ENCODE measurements at regions not wholly inside any gene's neighbourhood (a gene's known extent, or its start where the extent isn't known, plus 50 kb on each side); places are given as distances from the start of the nearest gene placed in this dataset.

DNA sequence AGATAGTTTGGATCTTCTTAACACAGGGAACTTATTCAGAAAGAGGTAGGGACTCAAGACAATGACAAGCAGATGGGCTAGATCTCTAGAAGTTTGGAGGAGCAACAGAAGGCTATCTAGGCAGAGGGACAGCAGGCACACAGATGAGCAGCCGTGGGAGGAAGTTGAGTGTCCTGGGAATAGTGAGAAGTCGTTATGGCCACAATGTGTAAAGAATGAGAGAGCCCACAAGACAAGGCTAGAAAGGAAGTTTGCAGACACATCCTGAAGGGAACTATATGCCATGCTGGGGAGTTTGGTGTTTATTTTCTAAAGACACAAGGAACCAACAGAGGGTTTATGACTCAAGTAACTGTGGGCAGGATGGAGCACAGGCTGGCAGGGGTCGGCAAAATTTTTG, 160.6 kb downstream of the PALM2AKAP2 start:
- no peak for DNase-seq (ENCODE audit: low spot score)

DNA sequence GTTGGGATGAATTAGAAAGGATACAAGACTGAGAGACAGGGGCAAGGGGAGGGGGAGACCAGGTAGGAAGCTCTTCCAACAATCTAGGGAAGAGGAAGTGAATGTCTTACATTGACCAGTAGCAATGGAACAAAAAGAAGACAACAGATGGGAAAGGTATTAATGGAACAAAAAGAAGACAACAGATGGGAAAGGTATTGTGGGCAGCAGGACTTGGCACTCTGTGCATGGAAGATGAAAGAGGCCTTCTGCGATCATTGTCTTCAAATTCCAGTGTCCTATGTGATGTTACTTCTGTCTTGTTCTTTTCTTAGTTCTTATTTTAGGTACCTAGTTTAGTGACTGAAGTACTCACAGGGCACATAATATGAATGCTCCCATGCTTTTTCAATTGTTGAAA, 161.8 kb downstream of the PALM2AKAP2 start:
- DNase-seq (ENCODE audit: low spot score) = no peak

DNA sequence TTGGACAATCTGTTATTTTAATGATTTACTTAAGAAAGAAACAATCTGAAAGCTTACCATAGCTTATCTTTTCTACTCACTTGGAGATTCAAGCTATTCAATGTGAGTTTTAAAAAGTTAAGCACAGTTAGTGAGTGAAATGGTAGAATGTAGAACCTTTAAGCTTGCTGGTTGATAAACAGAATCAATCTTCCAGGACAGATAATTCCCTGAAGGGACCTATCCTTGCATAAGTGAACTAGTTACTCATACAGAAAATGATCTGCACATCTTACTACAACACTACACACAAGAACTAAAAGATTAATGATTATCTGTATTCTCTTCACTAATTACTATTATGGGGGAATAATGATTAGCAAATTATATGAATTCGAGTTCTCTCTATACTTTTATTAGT, 165.6 kb downstream of the PALM2AKAP2 start:
- no peak for DNase-seq (ENCODE audit: low spot score)

DNA sequence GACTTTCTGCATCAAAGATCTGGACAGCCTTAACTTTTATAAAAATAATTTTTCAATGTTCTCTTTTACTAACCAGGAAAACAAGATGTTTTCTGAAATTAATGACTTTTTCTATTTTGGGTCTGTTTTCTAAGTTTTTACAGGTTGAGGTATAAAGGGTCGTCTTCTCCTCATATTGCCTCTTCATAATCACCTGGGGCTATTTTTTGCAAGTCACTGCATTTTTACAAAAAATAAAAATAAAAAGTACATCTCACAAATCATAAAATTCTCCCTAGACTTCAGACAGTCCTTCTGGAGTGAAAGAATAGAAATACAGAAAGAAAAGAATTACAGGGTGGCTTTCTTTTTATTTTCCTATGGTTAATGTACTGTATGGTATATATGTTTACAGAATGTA, 168.5 kb downstream of the PALM2AKAP2 start:
- no peak for DNase-seq (ENCODE audit: low spot score)

DNA sequence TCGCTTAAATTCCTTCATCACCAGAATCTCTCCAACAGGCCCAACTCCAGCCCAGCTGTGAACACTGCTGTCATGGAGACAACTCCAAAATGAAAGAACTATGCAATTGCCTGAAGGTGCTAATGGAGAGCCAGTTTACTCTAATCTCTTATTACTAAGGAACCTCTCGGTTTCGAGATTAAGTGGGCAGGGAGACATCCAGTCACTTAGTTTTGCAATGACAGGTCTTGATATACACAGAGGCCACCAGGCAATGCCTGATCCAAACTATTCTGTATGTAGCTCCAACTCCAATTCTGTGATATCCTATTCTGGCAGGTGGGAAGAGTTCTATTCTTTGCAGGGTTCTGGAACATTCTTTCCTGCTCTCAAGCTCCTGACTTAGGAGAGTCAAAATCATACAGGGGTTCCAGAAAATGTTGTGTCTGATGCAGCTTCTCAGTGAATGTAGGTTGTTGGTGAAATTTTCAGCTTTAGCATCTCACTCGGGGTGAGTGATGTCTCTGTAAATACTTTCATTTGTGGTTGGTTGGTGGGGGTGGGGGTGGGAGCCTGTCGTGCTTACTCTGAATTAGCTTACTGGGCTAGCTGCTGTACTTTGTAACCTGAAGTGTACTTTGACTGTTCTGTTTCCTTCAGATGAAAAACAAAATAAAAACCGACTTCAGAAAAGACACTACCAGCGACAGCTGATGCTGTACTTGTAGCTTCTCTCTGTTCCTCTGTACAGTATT, 170.9 kb downstream of the PALM2AKAP2 start:
- no peak for DNase-seq (ENCODE audit: low spot score)

DNA sequence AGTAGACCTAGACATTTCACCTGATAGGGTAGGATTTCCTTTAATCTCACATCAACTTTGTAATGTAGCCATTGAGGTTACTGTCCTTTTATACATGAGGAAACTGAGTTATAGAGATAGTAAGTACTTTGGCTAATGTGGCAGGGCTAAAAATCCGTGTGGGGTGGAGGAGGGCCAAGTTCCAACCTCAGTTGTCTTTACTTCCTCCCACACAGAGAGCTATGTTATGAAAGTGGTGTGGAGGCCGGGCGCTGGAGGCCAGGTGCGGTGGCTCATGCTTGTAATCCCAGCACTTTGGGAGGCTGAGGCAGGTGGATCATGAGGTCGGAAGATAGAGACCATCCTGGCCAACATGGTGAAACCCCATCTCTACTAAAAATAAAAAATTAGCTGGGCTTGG, 173.3 kb downstream of the PALM2AKAP2 start:
- DNase-seq (ENCODE audit: low spot score) = no peak

DNA sequence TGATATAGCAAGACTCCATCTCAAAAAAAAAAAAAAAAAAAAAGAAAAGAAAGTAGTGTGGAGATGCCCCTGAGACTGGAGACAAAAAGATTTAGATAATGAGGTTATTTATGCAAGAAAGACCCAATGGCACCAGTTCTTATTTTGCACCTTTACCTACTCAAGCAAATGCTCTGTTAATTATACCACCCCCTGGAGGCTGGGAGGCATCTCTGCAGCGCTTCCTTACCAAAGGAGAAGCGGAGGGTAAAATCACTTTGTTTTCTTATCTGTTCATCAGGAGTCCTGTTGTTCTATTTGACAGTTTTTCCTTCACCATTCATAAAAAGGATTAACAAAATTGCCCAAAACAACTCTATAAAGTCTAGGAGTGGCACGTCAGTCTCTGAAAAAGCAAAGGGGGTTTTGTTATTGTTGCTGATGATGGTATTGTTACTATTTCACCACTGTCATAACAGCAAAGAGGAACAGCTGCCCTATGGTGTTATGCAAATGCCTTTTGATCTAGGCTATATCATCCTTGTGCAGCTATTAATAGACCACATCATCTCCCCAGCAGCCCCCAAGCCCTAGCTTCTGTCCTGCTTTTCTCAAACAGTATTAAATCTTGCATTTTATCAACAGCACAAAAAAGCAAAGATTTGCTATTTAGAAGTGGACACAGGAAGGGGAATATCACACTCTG, 174.0 kb downstream of the PALM2AKAP2 start:
- no peak for DNase-seq (ENCODE audit: low spot score)

DNA sequence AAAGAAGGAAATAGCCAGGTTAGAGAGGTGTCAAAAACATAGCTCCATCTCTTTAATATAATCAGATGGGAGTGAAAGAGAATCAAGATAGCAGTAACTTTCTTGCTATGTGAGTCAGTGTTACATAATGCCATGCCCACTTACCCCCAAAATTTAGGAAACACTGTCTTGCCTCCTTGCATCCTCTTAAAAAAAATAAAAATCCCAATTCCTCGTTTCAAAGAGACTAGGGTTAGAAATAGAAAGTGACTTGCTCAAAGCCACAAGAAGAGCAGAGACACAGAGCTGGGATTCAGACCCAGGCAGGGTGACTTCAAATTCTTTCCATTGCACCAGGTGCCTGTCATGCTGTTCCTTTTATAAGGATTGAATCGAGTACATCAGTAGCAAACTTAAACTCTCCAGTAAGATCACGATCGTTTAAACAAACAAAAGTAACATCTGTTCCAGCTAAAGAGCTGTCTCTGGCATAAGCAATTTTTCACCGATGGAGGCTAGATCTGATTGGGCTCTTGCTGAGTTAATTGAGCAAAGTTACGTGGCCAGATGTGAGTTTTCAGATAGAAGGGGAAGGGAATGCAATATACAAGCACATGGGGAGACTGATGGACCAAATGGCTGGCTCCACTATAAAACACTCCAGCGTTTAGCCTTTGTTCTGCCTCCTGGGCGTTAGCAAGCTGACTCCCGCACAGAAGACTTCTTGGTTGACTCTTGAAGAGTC, 176.9 kb downstream of the PALM2AKAP2 start:
- no peak for DNase-seq (ENCODE audit: low spot score)

DNA sequence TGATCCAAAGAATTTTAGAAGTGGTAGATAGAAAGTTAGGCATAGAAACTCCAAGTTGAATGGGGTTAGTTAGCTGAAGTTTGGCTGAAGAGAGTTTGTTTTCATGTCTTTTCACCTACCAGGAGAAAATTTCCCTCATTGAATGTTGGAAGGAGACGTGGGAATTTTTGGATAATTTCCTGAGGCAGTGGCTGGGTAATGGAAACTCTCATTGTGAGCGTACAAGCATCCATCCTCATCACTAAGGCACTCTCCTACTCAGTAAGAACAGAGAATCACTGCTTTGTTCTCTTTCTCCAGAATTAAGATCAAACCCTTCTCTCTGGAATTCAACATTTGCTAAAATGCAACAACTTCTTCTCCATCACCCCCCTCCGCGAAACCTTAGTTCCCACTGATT, 179.7 kb downstream of the PALM2AKAP2 start:
- DNase-seq (ENCODE audit: low spot score) = no peak

DNA sequence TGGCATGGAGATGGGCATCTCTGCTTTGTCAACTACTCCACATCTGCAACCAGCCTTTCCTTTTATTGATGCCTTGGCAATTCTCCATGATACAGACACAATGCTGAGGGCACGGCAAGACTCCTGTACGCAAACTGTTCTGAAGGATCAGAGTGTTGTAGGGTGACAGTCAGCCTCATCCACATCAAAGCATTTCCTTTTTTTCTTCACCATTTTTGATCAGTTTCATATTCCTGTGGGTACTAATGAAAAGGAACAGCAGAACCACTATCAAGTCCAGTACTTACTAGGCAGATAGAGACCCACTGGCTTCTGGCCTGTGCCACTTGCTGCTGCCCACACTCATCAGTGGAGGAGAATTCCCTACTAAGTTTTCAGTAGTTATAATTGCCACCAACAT, 181.6 kb downstream of the PALM2AKAP2 start:
- DNase-seq (ENCODE audit: low spot score) = no peak

DNA sequence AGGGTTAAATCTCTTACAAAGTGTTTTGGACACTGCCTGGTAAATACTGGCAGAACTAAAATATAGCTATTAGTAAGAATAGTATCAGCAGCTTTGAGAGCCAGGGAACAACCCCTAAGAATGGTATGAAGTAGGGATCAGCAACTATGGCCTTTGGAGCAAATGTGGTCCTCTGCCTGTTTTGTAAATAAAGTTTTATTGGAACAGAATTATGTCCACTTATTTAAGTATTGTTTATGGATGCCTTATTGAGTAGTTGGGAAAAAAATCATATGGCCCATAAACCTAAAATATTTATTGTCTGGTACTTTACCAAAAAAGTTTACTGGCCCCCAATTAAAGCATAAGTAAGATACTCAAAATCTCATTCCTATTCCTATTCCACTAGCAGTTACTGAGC, 182.2 kb downstream of the PALM2AKAP2 start:
- no peak for DNase-seq (ENCODE audit: low spot score)

DNA sequence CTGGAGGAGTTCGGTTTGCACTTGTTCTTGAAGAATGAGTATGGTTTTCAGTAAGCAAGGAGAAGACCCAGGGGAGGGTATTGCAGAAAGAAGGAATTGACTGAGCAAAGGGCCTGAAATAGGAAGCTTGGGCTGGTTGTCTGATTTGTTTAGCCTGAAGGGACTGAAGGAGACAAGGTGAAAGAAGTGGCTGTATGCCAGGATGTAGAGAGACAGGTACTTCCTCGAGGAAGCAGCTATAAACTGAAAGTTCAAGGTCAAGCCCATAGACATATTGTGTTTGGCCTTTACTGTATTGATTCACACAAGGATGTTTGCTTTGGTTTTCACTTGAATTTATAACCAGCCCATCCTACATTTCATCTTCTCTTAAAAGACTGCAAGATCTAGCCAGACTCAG, 183.1 kb downstream of the PALM2AKAP2 start:
- no peak for DNase-seq (ENCODE audit: low spot score)

DNA sequence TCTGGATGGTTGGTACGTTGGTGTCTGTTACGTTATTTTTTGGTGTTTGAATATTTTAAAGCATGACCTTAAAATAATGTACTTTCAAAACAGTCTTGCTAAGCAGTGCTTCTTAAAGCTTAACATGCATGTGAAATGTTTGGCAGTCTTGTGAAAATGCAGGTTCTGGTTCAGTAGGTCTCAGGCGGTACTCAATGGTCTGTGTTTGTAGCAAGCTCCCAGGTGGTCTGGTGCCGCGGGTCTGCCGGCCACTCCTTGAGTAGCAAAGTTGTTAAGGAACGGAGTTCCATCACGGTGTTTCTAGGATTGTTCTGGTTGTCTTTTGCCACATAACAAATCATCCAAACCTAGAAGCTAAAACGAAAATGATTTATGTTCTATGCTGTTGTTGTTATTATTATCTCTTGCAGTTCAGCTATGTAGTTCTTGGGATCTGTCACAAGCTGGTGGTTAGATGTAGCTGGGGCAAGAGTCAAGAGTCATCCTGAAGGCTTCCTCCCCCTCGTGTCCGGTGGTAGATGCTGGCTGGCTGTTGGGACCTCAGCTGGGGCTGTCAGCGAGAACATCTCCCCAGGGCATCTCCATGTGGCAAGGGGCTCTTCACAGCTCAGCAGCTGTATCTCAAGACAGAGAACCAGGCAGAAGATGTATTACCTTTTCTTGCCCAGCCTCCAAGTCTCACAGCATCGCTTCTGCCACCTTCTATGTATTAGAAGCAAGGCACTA, 186.8 kb downstream of the PALM2AKAP2 start:
- DNase-seq (ENCODE audit: low spot score) = no peak

DNA sequence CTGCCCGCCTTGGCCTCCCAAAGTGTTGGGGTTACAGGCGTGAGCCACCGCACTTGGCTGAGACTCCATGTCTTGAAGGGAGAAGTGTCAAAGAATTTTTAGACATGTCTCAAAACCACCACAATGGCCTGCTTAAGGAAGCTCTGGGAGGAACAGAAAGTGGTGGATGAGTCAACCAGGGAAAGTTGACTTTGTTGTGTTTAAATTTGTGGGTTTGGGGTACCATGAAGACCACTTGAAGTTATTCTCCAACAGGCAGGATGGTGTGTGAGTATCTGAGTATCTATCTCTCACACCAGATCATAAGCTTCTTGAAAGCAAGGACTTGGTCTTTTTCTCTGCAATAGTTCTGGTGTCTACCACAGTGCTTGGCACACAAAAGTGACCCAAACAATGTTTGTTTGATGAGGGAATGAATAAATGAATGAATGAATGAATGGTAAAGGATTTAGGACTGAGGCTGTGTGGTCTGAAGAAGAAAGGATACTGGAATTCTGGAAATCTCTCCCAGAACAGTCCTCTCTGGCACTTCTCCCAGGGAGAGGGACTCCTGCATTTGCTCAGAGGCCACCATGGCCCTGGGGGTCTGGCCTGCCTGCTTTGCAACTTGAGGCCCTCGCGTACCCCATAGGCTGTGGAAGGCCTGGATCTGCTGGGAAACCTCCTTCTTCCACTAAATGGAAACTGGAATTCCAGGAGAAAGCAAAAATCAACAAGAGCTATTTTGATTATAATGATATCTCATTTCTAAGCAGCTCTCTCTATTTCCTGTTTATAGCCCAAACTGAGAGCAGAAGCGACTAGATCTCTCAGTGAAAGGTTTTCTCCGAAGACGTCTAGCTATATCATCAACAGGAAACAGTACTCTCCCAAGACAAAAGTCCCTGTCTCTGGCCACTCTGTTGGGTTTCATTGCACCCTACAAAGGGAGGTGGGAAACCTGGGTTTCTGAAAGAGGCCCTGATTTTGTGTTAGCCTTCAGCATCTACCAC, 187.9 kb downstream of the PALM2AKAP2 start:
- no peak for DNase-seq (ENCODE audit: low spot score)

DNA sequence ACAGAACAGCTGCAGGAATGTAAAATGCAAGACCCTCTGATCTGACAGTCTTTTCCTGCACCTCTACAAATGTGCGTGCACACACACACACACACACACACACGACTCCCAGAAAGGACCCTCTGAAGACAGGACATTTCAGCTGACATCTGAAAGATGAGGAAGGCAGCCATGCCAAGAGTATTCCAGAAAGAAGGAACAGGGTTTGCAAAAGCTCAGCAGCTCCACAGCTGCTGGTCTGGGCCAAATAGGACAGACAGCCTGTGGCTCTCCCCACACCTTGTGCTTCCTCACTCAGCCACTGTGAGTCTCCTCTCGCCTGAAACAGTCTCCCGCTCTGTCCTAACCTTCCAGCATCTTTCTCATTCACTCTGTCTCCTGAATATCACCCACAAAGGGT, 189.0 kb downstream of the PALM2AKAP2 start:
- DNase-seq (ENCODE audit: low spot score) = no peak

DNA sequence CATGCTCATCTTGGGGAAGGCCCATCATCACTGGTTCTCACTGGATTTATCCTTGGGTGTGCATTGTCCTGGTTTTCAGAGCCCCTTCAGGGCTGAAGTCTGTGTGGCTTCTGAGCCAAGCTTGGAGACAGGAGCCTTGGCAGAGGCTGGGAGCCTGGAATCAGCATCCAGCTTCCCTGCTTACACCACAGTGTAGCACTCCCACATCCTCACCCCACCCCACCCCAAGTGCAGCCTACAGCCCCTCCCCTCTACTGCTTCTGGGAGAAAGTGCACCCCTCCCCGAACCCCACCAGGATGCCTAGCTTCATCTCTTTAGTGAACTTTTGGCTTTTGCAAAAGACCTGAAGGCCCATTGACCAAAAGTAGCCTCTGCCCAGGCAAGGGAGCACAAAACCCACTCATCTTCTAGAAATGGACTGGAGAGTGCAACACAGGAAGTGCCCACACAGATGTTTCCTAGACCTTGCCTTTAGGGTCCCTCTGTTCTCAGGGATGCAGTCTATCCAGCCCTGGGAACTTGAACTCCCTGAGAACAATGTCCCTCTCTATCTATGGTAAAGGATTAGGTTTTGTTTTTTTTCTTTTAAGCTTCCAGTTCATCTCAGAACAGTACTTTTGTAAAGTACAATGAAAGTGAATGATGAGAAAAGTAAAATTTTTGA, 189.7 kb downstream of the PALM2AKAP2 start:
- DNase-seq (ENCODE audit: low spot score) = no peak

DNA sequence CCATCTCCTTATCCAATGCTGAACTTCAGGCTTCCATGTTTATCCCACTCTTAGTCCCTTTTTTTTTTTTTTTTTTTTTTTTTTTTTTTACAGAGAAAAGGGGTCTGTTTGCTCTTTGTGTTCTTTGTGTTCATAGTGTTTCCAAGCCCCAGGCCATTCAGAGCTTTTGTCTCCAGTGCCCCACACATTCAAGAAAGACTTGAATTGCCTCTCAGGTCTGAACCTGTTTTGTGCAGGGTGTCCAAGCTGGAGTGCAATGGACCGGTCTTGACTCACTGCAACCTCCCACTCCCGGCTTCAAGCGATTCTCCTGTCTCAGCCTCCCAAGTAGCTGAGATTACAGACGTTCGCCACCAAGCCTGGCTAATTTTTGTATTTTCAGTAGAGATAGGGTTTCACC, 191.2 kb downstream of the PALM2AKAP2 start:
- DNase-seq (ENCODE audit: low spot score) = no peak

DNA sequence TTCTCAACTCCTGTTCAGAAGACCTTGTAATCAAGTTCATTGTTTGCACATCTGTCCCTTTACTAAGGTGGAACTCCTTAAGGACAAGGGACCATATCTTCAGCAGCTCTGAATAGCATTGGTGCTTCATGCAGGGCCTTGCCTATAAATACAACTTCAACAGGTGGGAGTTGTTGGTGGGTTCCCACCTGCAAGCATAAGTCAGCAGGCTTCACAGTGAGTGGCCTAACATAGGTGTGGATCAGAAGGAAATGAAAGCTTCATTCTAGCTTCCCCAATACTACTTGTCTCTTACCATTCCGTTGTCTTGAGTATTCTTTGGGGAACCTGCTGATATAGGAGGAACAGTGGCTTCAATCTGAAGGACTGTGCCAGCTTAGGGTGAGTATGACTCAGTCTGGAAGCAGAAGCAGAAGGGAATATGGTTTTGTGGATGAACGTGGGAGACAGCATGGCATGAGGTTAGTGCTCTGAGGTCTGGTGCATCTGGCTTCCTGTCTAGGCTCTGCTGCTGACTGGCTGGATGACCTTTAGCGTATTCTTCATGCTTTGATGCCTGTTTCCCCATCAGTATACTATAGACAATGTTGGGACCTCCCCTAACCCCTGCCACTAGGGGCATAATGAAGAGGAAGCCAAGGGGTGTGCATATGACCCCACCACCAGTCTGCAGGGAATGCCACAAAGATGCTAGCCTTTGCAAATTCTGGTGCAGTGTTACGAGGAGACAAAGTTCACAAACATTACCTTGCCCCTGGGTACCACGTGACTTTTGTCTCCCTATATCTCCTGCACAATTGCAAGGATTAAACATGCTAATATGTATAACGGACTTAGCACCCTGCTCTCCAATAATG, 192.3 kb downstream of the PALM2AKAP2 start:
- DNase-seq (ENCODE audit: low spot score) = no peak

DNA sequence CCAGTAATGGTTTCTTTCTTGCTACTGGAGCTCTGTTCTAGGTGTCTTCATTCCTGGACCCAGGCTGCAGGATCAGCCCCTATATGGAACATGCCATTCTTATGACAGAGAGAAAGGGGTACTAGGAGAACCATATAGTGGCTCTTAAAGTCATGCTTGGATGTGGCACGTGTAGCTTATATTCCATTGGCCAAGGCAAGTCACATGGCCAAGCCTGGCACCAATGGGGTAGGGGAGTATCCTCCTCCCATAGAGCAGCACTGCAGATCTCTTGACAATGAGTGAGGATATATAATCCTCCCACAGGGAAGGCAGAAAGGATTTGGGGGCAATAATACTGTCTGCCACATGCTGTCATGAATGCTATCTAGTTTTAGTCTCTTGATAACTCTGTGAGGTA, 193.3 kb downstream of the PALM2AKAP2 start:
- DNase-seq (ENCODE audit: low spot score) = no peak
